ENCODE measurements at regions not wholly inside any gene's neighbourhood (a gene's known extent, or its start where the extent isn't known, plus 50 kb on each side); places are given as distances from the start of the nearest gene placed in this dataset.

- TF ChIP-seq CTCF (IDR thresholded peaks at IDR 0.05; ENCODE audit: low read depth, low read length, poor library complexity, severe bottlenecking) (no peak), EZH2phosphoT487 (IDR thresholded peaks at IDR 0.05; ENCODE audit: borderline replicate concordance, low read length) (no peak)
Measured at GRCh38 chr5:68557162-68557936, 341.8 kb downstream of the PIK3R1 start.

All from DOHH2 (cell line).